HFFc6 (cell line): ENCODE measurements at regions not wholly inside any gene's neighbourhood (a gene's known extent, or its start where the extent isn't known, plus 50 kb on each side); places are given as distances from the start of the nearest gene placed in this dataset.

Experiments
- DNase-seq: peaks from one replicate; pipeline ENCODE4 v3.0.0-alpha.2; 2018
- H3K27ac Mint-ChIP-seq: 2 replicates; pipeline ENCODE4 v1.8.0; 2020; ENCODE audit warnings: mild to moderate bottlenecking, mixed read lengths
- H3K27me3 Mint-ChIP-seq: 2 replicates; pipeline ENCODE4 v1.8.0; 2021; ENCODE audit warnings: mild to moderate bottlenecking, moderate library complexity, mixed read lengths; ENCODE audit not compliant: insufficient read depth
- H3K36me3 Mint-ChIP-seq: 2 replicates; pipeline ENCODE4 v1.8.0; 2021; ENCODE audit warnings: low read depth, mixed read lengths
- H3K4me1 Mint-ChIP-seq: 2 replicates; pipeline ENCODE4 v1.8.0; 2020; ENCODE audit warnings: low read depth, mixed read lengths
- H3K4me3 Mint-ChIP-seq: 2 replicates; pipeline ENCODE4 v1.8.0; 2020; ENCODE audit warnings: mild to moderate bottlenecking, moderate library complexity, mixed read lengths
- H3K9me3 Mint-ChIP-seq: 2 replicates; pipeline ENCODE4 v1.8.0; 2020; ENCODE audit warnings: mild to moderate bottlenecking, mixed read lengths
- TF ChIP-seq, protein P1 (sequence below): fragments of 200-600 bp; sonication (generic); IDR thresholded peaks from 2 replicates; pipeline ENCODE4 v1.5.0; 2021; ENCODE audit warnings: antibody characterized with exemption, mild to moderate bottlenecking

DNA sequence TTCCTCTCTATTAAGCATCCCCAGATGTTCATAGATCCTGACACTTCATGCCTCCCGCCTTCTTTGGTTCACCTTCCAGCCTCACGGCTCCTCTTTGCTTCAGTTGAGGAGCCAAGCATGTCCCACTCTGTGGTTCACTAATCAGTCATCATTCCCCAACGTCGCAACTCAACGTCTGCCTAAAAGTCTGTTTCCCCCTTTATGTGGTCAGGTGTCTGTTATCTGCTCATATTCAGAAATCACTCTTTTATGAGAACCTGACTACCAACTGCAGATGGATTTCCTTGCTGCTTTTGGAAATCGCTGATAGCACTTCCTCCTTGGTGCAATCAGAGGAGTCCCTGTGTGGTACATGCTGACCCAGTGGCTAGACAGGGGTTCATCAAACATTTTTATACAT lies 94.1 kb upstream of the VANGL1 start:
- no peaks in the 10 kb centered on the region for H3K9me3 Mint-ChIP-seq
- DNase-seq = no peak
- H3K27ac Mint-ChIP-seq = peak overlapping the region; percentile 97
- TF ChIP-seq, protein P1, sequence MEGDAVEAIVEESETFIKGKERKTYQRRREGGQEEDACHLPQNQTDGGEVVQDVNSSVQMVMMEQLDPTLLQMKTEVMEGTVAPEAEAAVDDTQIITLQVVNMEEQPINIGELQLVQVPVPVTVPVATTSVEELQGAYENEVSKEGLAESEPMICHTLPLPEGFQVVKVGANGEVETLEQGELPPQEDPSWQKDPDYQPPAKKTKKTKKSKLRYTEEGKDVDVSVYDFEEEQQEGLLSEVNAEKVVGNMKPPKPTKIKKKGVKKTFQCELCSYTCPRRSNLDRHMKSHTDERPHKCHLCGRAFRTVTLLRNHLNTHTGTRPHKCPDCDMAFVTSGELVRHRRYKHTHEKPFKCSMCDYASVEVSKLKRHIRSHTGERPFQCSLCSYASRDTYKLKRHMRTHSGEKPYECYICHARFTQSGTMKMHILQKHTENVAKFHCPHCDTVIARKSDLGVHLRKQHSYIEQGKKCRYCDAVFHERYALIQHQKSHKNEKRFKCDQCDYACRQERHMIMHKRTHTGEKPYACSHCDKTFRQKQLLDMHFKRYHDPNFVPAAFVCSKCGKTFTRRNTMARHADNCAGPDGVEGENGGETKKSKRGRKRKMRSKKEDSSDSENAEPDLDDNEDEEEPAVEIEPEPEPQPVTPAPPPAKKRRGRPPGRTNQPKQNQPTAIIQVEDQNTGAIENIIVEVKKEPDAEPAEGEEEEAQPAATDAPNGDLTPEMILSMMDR = no peak
- peaks cover 2% of the 10 kb centered on the region for H3K27me3 Mint-ChIP-seq
- H3K4me1 Mint-ChIP-seq = peaks cover 54% of the 10 kb centered on the region
- H3K36me3 Mint-ChIP-seq = peaks cover 2% of the 10 kb centered on the region
- H3K4me3 Mint-ChIP-seq = no peak overlapping the region

DNA sequence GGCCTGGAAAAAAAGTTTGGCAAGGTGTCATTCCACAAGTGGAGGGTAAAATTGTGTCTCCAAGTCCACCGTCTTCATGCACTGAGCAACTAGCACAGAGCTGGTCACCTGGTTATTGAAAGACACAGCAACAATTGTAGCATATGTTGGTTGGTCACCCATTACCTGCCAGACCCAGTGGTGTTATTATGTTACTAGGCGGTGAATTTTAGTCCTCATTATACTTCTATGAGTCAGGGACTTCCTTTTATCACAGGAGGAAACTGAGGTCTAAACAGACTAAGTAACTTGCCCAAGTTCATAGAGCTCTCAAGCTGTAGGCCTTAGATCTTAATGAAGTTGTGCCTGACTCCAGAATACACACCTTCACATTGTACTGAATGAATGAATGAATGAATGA lies 94.9 kb upstream of the VANGL1 start:
- Mint-ChIP-seq H3K9me3 (no peaks in the 10 kb centered on the region), H3K4me3 (no peak overlapping the region; the same call in 1 of the 2 replicates), H3K27ac (peak overlapping the region; percentile 97), H3K36me3 (peaks cover 10% of the 10 kb centered on the region), H3K4me1 (peaks cover 47% of the 10 kb centered on the region), H3K27me3 (peaks cover 2% of the 10 kb centered on the region)
- TF ChIP-seq, protein P1 = no peak
- no peak for DNase-seq

DNA sequence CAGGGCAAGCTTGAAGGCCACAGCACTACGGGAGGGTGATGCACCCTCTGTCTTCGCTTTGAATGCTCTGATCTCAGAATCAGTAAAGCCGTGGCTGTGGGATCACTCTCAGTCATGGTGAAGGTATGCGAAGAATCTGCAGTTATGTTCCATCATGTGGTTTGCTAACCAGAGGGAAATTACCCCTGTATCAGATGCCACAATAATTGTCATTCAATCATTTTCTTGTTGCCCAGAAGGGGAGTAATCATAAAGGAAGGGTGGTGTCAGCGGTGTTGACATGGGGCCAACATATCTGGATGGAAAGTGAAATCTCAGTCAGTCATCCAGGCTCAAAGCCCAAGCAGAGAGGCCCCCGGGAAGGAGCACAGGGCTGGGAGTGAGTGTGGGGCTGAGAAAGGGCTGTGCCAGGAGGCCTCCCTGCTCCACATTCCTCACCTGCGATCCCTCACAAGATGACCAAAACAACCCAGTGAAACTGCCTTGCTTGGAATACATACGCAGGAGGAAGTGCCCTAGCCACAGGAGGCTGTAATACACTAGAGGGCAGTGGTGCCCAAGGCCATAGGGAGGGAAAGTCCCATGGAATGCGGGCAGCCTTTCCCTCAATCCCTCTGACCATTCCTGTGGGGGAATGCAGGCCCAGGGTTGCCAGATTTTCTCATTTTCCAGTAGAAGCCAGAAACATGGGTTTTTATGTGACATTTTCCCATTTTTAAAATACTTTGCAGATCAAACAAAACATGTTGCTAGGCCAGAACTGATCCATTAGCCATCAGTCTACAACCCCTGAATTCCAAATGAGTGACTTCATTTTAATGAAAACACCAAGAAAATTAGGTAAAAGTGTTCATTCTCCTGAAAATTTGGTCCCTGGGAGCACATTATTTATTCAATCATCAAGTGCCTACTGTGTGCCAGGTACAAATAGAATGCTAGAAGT lies 95.7 kb upstream of the VANGL1 start:
- TF ChIP-seq, protein P1 = peak; percentile 81
- H3K36me3 Mint-ChIP-seq = peaks cover 11% of the 10 kb centered on the region
- H3K4me1 Mint-ChIP-seq = peaks cover 47% of the 10 kb centered on the region
- no peaks in the 10 kb centered on the region for H3K27me3 Mint-ChIP-seq
- H3K27ac Mint-ChIP-seq = peak overlapping the region; percentile 97
- peak; percentile 94 for DNase-seq
- peak overlapping the region; percentile 78 for H3K4me3 Mint-ChIP-seq
- H3K9me3 Mint-ChIP-seq = no peaks in the 10 kb centered on the region

DNA sequence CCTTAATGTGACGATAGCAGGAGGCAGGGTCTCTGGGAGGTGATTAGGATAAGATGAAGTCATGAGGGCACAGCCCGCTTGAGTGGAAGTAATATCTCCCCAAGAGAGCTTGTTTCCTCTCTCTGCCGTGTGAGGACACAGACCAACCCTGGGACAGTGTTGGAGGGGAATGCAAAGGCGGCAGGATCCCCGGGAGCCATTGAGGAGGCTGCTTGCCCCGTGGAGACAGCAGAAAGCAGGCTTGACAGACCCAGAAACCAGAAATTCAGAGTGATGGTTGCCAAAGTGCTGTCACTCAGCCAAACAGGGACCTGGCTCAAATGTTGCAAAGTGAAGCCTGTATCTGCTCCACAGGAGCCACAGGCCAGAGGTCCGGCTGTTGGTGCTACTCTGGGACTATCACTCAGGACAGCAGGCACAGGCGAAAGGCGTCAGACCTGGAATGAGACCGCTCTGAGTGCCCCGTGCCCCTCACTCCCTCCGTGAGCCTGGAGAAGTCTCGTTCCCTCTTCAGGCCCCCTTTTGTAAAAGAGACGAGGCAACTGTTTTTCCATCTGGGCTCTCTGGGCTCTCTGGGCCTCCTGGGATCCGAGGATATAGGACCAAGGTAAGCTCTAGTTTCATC lies 96.6 kb upstream of the VANGL1 start:
- Mint-ChIP-seq H3K27me3 (no peaks in the 10 kb centered on the region), H3K9me3 (no peaks in the 10 kb centered on the region), H3K4me1 (peaks cover 47% of the 10 kb centered on the region), H3K27ac (peak overlapping the region; percentile 97), H3K4me3 (peak overlapping the region; percentile 78), H3K36me3 (peaks cover 11% of the 10 kb centered on the region)
- no peak for DNase-seq
- TF ChIP-seq, protein P1 = no peak

DNA sequence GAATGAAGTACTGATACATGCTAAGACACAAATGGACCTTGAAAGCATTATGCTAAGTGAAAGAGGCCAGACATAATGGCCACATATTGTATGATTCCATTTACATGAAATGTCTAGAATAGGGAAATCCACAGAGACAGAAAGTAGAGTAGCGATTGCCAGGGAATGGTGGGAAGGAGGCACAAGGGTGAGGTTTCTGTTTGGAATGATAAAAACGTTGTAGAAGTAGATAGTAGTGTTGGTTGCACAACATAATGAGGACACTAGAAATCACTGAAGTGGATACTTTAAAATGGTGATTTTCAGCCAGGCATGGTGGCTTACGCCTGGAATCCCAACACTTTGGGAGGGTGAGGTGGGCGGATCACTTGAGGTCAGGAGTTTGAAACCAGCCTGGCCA lies 97.6 kb upstream of the VANGL1 start:
- TF ChIP-seq, protein P1 = no peak
- H3K9me3 Mint-ChIP-seq = no peaks in the 10 kb centered on the region
- DNase-seq = peak; percentile 32

More for the DNA sequence above, 97.6 kb upstream of the VANGL1 start:
- Mint-ChIP-seq H3K27me3 (no peaks in the 10 kb centered on the region; the same call in 1 of the 2 replicates), H3K4me1 (peaks cover 57% of the 10 kb centered on the region), H3K4me3 (no peak overlapping the region), H3K36me3 (peaks cover 11% of the 10 kb centered on the region), H3K27ac (peak overlapping the region; percentile 54)
